Left forelimb (tissue), 1 donor: ENCODE measurements at regions not wholly inside any gene's neighbourhood (a gene's known extent, or its start where the extent isn't known, plus 50 kb on each side); places are given as distances from the start of the nearest gene placed in this dataset.
A peak's percentile ranks its signal among the peaks of the same experiment; 100 is the strongest.
"Not testable (repeated sequence)": the region's sequence is repeated elsewhere in the genome, so short reads cannot be mapped to it uniquely, and the experiment has no call there.

Experiments
- DNase-seq: peaks from one replicate; pipeline ENCODE4 v3.0.0-alpha.2; 2018; ENCODE audit warnings: low spot score

GRCh38 chr19:32039440-32039839, 306.0 kb upstream of the ZNF507 start:
- DNase-seq = no peak

DNA sequence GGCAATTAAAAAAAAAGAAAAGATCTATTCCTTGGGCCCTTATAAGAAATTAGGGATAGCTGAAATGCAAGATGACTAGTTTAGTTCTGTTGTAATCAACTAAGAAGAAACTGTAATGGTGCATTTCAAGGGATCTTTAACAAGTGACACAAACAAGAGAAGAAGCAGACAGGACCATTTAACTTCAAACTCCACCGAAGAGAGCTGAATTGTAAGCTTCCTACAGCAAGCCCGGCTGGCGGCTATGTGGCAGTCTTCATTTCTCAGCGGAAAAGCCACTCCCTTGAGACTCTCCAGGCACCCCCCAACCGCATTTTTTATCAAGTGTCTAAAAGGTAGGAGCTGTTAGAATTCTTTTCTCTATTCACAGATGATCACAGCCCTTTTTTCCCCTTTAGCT, 305.2 kb upstream of the ZNF507 start:
- no peak for DNase-seq

DNA sequence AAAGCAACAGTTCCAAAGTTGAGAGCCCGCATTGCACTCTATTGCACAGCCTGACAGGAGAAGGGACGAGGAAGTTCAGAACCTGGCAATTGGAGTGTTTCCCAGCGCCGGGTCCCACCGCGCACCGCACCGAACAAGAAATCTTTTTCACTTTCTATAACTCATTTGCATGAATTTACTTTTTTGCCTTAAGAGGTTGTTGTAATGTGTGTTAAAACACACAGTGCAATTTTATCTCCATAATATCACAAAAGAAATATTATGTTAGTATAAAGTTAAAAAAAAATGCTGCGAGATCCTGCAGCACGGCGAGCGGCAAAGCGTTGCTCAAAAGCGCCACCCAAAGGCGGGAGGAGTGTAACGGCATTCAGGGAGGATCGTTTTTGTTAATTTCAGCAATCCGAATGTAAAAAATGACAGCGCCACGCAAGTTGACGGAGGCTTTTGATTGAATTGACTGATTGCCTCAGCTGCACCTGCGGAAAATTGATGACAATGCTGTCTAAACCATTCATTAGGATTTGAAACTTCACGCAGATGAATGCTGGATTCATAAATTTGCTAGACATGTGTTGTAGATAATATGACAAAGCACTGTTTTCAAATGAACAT, 303.6 kb upstream of the ZNF507 start:
- DNase-seq = peak; percentile 76

GRCh38 chr19:32047788-32048187, 297.6 kb upstream of the ZNF507 start:
- DNase-seq = no peak

GRCh38 chr19:32053376-32053775, 292.0 kb upstream of the ZNF507 start:
- DNase-seq = no peak

GRCh38 chr19:32053861-32054260, 291.5 kb upstream of the ZNF507 start:
- DNase-seq = no peak

DNA sequence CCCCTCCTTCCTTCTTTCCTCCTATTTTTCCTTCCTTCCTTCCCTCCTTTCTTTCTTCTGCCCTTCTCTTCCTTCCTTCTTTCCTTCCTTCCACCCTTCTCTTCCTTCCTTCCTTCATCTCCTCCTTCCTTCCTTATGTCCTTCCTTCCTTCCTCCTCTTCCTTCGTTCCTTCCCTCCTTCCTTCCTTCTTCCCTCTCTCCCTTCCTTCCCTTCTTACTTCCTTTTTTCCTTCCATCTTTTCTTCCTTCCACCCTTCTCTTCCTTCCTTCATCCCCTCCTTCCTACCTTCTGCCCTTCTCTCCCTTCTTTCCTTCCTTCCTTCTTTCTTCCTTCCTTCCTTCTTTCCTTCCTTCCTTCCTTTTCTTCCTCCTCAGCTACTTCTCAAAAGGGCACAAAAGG, 287.3 kb upstream of the ZNF507 start:
- DNase-seq = no peak

- DNase-seq = no peak
Observed at GRCh38 chr19:32061315-32061714, 284.1 kb upstream of the ZNF507 start.

DNA sequence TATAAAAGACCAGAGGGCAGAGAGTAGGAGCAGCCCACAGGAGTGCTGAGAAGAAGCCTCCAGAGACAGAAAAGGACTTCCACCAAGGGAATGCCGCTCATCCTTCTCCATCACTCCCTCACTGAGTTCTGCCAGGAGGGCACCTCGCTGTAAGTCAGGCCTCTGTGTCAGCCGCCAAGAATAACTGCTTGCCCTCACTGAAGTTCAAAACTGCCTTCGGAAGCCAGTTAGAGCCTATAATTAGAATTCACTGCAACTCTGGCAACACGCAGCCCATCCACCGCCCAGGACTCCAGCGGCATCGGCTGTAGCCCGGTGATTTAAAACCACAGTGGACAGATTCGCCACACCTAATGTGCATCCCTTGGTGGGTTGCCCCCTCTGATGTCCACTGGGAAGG, 281.8 kb upstream of the ZNF507 start:
- DNase-seq = no peak

GRCh38 chr19:32066056-32066455, 279.4 kb upstream of the ZNF507 start:
- DNase-seq = no peak

- no peak for DNase-seq
Observed at GRCh38 chr19:32067685-32068084, 277.7 kb upstream of the ZNF507 start.

DNA sequence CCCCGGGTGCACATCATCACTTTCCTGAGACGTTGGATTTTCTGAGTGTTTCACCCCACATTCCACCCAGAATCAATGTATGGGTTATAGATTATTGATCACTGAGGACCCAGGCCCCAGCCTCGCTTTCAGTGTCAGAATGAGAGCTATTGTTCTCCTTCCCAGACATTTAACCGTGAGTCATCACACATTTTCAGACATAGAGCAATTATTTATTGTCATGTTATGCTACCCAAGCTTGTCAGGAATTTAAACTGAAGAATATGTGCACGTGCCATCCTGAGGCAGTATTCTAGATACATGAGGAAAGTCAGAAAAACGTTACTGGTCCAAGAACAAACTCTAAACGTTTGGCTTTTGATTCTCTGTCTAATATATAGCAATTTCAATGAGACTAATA, 276.6 kb upstream of the ZNF507 start:
- no peak for DNase-seq

DNA sequence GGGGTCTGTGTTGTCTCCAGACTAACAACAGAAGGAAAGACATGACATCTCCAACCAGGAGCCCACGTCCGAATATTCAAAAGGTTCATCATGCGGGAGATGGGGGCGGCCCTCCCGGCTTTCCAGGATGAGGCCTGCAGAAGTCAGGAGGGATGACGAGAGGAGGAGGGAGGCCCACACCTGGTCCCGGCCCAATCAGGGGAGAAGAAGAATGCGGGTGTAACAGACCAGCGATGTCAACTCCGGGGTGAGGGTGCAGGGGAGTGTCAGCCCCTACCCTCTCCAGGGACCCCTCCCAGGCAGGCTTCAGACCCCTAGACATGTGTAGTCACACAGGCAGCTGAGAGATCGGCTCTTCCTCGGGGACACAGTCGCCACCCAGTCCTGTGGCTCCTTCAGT, 275.3 kb upstream of the ZNF507 start:
- DNase-seq = no peak

DNA sequence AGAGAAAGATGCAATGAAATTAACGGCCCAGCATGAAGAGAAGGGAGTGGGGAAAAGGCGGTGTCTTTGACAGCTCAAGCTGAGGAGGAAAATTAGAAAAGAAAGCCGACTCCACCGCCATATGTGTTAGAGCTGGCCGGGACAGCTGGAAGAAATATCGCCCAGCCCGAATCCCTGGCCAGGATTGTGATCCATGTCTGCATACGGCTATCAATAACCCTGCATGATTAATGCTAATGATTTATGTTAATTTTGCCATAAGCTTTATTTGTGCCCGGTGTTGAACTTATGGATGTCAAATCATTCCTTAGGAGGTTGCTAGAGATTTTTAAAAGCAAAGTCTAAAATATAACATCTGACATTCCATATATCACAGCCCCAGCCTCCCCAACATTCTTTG, 263.4 kb upstream of the ZNF507 start:
- DNase-seq = no peak

- DNase-seq = not testable (repeated sequence)
Observed at GRCh38 chr19:32084756-32085363, 260.6 kb upstream of the ZNF507 start.

DNA sequence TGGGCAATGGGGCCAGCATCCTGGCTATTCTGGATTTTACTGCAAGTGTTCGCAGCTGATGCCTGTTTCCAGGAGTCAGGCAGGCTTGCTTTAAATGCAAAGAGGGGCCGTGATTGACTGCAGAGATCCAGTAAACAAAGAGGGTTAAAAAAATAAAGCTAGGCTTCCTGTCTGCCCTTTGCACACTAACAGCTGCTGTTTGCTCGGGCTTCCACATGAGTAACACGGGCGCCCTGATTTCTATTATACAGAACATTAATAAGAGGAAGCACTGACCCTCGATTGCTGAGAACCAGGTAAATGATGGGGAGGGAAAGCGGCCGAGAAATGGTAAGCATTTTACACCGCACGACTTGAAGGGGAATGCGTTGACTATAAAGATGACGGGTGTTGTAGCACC, 254.2 kb upstream of the ZNF507 start:
- no peak for DNase-seq

- DNase-seq = no peak
Observed at GRCh38 chr19:32097011-32097410, 248.4 kb upstream of the ZNF507 start.

DNA sequence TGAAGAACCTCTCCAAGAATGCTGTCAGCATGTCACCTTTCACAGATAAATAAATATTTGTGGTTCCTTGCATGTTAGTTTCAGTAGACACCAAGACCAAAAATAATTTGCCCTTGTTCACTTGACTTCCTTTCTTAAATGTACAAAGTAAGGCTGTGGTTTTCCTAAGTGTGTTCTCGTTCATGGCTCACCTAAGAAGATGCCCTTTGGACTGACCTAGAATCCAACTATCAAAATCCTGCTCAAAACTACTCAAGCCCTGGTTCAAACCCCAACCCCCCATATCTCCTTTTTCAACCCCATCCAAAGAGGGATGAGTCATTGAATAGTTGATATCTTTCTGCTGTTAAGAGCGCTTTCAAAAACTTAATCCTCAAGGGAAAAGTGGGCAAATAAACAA, 247.8 kb upstream of the ZNF507 start:
- no peak for DNase-seq

GRCh38 chr19:32098968-32099367, 246.4 kb upstream of the ZNF507 start:
- no peak for DNase-seq

DNA sequence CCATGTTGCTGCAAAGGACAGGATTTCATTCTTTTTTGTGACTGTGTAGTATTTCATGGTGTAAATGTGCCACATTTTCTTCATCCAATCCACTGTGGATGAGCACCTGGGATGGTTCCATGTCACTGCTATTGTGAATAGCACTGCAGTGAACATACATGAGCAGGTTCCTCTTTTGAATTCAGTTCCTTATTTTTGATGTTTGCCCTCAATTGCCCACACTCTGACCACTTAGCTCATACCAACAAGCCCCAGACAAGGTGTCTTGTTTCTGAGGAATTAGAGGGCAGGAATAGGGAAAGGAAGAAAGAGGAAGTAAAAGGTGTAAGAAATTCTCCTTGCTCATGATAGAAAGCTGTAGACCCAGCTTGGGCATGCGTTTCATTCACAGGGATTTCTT, 244.2 kb upstream of the ZNF507 start:
- DNase-seq = no peak

DNA sequence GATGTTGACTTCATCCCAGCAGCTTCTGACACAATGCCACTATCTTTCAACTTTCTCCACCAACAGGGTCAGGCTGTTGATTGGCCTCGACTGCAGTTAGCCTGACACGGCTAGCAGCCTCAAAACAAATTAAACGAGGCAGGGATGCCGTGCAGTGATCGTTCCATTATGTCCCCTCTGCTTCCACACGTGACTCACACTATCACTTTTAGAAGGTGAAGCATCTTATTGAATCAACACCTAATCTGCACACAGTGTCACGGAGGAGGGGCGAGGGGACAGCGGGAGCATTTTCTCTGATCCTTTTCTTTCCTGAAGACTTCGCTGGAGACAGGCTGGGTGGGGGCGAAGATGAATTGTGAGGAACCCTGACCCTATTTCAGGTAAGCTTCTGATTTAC, 241.9 kb upstream of the ZNF507 start:
- DNase-seq = no peak

DNA sequence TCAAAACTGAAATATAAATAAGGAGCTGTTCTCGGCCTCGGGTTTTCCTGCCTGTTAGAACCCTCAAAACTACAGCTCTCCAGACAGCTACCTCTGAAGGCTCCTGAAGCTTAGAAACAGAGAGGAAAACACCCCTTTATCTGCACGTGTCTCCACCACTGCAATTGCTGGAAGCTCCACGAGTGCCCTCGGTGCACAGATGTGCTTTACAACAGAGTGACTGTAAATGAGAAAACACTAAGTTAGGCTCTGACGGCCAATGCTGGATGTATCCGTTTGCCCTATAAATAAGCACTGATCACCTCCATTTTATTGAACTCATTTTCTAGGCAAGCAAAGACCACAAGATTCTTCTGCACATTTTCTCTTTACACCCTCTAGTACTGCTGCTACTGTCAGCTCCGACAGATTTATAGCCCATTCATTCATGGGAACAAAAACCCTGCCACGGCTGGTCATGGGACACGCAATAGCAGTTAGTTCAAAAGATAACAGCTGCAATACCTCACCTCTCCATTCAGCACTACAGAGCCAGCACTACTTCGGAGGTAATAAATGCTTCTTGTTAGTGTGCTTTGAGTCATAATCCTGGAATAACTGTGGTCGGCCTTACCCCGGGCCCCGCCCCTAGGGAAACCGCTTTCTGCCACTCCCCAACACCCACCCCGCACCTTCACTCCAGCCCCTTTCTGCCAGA, 241.1 kb upstream of the ZNF507 start:
- DNase-seq = no peak

GRCh38 chr19:32104850-32105235, 240.6 kb upstream of the ZNF507 start:
- no peak for DNase-seq
